ENCODE measurements at regions not wholly inside any gene's neighbourhood (a gene's known extent, or its start where the extent isn't known, plus 50 kb on each side); places are given as distances from the start of the nearest gene placed in this dataset.

- TF ChIP-seq CTCF (IDR thresholded peaks at IDR 0.05) (peak in 1 of 4 experiments; percentile 18), POLR2A (IDR thresholded peaks at IDR 0.05) (peak in 1 of 2 donors; percentile 79)
These were observed 52.2 kb upstream of the DAB2IP start for GRCh38 chr9:121598965-121599871.

All from uterus (tissue), 2 donors.